ENCODE measurements at regions not wholly inside any gene's neighbourhood (a gene's known extent, or its start where the extent isn't known, plus 50 kb on each side); places are given as distances from the start of the nearest gene placed in this dataset.

GRCh38 chr13:99666146-99666805 lies 165.0 kb downstream of the TM9SF2 start:
- Mint-ChIP-seq H3K9me3 (no peaks in the 10 kb centered on the region), H3K27ac (no peak overlapping the region), H3K36me3 (ENCODE audit: low read depth) (no peaks in the 10 kb centered on the region), H3K27me3 (ENCODE audit: low read depth, poor library complexity) (no peaks in the 10 kb centered on the region), H3K4me3 (no peak overlapping the region), H3K4me1 (peaks cover 66% of the 10 kb centered on the region)
- DNase-seq: no peak
- no peak for TF ChIP-seq CTCF (IDR thresholded peaks at IDR 0.05)

DNA sequence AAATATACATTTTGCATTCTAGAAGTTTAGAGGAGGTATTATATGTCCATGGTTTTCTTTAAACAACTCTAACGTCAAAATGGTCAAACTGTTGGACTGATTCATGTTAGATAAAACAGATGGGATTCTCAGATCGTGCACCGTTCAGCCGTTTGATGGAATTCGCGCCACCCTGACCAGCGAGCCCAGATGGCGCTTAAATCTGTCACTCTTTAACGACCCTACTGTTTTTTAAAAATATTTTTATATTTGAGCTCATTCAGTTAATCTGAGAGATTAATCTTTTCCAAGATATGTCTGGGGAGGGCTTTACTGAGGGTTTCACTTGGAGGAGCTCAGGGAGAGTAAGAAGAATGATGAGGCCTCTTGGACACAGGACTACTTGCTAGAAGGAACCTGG lies 164.4 kb downstream of the TM9SF2 start:
- DNase-seq: no peak
- Mint-ChIP-seq H3K4me3 (no peak overlapping the region), H3K27ac (no peak overlapping the region), H3K27me3 (ENCODE audit: low read depth, poor library complexity) (no peaks in the 10 kb centered on the region), H3K9me3 (no peaks in the 10 kb centered on the region), H3K36me3 (ENCODE audit: low read depth) (no peaks in the 10 kb centered on the region), H3K4me1 (peaks cover 63% of the 10 kb centered on the region)
- TF ChIP-seq CTCF (IDR thresholded peaks at IDR 0.05): no peak

DNA sequence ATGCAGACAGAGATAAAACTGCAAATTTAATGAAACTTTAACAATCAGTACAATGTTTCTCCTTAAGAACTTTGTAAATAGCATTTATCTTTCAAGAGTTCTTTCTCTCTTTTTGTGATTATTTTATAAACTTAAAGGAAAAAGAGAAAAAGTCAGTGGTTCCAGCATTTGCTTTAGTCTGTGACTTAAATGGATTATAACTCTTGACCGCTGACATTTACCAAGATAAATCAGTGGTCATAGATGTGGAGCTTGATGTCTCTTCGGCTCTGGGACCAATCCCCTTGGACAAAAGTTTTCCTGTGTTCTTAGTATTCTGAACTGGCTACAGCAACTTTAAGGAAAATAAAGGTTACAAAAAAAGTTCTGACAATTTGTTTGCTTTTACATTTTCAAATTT lies 162.6 kb downstream of the TM9SF2 start:
- no peak for TF ChIP-seq CTCF (IDR thresholded peaks at IDR 0.05)
- Mint-ChIP-seq H3K4me1 (peaks cover 77% of the 10 kb centered on the region), H3K9me3 (no peaks in the 10 kb centered on the region), H3K27ac (peak overlapping the region; percentile 64), H3K4me3 (no peak overlapping the region), H3K36me3 (ENCODE audit: low read depth) (no peaks in the 10 kb centered on the region), H3K27me3 (ENCODE audit: low read depth, poor library complexity) (no peaks in the 10 kb centered on the region)
- no peak for DNase-seq

DNA sequence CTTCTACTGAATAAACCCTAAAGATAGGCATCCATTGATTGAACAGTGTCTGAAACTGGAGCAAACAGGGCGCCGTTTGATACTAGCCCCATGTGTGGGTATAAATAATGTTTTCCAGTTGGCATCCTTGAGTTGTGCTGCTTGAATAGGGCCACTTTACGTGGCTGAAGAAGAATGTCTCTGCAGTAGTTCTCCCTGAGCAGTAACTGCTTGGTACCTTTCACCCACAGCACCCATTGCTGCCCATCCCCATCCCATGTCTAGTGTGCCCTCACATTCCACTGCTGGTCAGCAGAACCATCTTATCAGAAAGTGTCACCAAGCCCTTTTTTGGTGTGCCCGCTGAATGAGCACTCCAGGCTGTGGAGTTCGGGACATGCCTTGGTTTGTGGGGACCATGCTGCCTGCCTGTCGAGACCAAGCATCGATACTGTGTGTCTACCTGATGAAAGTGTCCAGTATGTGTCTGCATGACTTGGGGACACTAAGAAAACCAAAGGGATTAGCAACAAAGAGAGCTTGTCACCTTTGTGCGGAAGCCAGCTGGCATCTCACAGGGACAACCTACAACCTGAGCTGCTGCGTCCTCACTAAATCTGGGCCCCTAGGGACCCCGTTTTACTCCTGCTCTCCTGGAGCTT lies 162.0 kb downstream of the TM9SF2 start:
- no peaks in the 10 kb centered on the region for H3K9me3 Mint-ChIP-seq
- no peak for TF ChIP-seq CTCF (IDR thresholded peaks at IDR 0.05)
- peaks cover 83% of the 10 kb centered on the region for H3K4me1 Mint-ChIP-seq
- H3K27ac Mint-ChIP-seq: peak overlapping the region; percentile 64
- no peak overlapping the region for H3K4me3 Mint-ChIP-seq
- H3K36me3 Mint-ChIP-seq (ENCODE audit: low read depth): no peaks in the 10 kb centered on the region
- no peaks in the 10 kb centered on the region for H3K27me3 Mint-ChIP-seq (ENCODE audit: low read depth, poor library complexity)
- DNase-seq: no peak

DNA sequence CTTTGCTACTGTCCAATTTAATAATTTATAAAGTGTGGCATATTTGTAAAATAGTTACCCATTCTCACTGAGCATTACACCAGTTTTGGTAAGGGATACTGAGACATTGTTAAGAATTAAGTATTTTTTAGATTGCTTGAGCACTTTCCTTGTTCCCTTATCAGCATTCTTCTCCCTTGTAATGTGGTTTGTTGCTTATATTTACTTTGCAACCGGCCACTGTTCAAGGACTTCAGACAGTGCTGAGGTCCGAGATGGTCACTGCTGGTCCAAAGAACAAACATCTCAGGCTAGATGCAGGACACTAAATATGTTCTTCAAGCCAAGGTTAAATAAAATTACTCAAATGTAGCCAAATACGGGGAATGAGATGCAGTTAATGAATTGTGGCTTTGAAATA lies 161.4 kb downstream of the TM9SF2 start:
- Mint-ChIP-seq H3K27ac (peak overlapping the region; percentile 21), H3K27me3 (ENCODE audit: low read depth, poor library complexity) (no peaks in the 10 kb centered on the region), H3K4me3 (no peak overlapping the region), H3K9me3 (no peaks in the 10 kb centered on the region), H3K36me3 (ENCODE audit: low read depth) (no peaks in the 10 kb centered on the region), H3K4me1 (peaks cover 89% of the 10 kb centered on the region)
- no peak for DNase-seq
- TF ChIP-seq CTCF (IDR thresholded peaks at IDR 0.05): no peak

DNA sequence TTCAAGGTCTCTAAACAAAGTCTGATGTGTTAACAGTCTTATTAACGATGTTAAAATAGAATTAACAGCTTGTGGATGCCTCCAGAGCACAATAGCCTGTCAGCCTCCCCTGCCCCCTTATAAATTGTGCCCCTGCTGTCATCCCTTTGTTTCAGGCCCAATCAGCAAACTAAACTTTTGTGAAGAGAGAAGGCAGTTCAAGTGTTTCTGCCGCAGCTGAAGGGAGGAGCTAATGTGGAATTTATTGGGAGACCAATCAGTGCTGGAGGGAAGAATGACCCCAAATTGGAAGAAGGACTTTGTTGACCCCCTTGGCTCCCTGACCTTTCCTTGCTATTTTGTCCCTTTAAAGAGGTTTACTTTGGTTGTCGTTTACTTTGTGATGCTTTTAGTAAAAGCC lies 160.5 kb downstream of the TM9SF2 start:
- DNase-seq: peak; percentile 25
- Mint-ChIP-seq H3K27me3 (ENCODE audit: low read depth, poor library complexity) (no peaks in the 10 kb centered on the region), H3K4me1 (peaks cover 92% of the 10 kb centered on the region), H3K9me3 (no peaks in the 10 kb centered on the region), H3K36me3 (ENCODE audit: low read depth) (no peaks in the 10 kb centered on the region), H3K27ac (peak overlapping the region; percentile 14), H3K4me3 (peak overlapping the region; percentile 54)
- no peak for TF ChIP-seq CTCF (IDR thresholded peaks at IDR 0.05)
